ENCODE measurements at regions not wholly inside any gene's neighbourhood (a gene's known extent, or its start where the extent isn't known, plus 50 kb on each side); places are given as distances from the start of the nearest gene placed in this dataset.

DNA sequence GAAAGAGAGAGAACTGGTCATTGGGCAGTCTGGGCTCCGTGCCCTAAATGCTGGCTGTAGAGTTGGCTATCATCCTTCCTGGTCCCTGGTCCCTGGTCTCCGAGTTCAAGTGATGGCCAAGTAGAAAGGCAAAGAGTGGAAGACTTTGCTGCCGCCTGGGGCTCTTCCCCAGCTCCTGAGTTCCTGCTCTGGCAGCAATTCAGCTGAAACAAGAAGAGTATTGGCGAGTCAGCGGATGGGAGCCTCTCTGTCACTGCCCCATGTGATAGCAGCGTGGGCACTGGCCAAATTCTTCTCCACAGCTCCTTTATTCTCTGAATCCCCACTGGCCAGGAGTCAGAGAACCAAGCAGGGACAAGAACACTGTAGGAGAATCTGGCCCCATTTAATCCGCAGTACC is 351.0 kb upstream of the POU3F3 start:
- TF ChIP-seq CTCF (IDR thresholded peaks at IDR 0.05) (no peak), EP300 (IDR thresholded peaks at IDR 0.05) (no peak)

Data from upper lobe of left lung (tissue), 4 donors.